VCaP (cell line): ENCODE measurements at regions not wholly inside any gene's neighbourhood (a gene's known extent, or its start where the extent isn't known, plus 50 kb on each side); places are given as distances from the start of the nearest gene placed in this dataset.
A peak's percentile ranks its signal among the peaks of the same experiment; 100 is the strongest.

Source experiments
- H3K27ac ChIP-seq: fragments of 450-650 bp; 2 replicates; pipeline ENCODE4 v1.5.1; 2017
- TF ChIP-seq, protein P1 (sequence below): fragments of 450-650 bp; conservative IDR thresholded peaks from 2 replicates; pipeline ENCODE4 v1.5.1; 2017; ENCODE audit warnings: mild to moderate bottlenecking, moderate library complexity

DNA sequence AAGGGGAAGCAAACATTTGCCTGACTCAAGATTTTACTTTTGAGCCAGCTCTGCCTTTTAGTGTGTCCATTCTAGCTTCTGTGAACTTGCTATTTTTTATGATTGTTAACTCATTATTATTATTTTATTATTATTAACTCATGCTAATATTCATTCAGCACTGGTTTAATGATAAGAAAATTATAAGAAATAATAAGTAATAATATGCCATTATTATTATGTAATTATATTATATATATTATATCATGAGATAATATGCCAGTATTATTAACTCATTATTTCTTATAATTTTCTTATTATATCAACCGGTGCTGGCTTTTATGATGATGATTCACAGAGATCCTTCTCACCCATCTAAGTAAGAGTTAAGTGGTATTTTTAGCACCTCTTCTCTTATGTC, 79.3 kb upstream of the NPVF start:
- TF ChIP-seq, protein P1, sequence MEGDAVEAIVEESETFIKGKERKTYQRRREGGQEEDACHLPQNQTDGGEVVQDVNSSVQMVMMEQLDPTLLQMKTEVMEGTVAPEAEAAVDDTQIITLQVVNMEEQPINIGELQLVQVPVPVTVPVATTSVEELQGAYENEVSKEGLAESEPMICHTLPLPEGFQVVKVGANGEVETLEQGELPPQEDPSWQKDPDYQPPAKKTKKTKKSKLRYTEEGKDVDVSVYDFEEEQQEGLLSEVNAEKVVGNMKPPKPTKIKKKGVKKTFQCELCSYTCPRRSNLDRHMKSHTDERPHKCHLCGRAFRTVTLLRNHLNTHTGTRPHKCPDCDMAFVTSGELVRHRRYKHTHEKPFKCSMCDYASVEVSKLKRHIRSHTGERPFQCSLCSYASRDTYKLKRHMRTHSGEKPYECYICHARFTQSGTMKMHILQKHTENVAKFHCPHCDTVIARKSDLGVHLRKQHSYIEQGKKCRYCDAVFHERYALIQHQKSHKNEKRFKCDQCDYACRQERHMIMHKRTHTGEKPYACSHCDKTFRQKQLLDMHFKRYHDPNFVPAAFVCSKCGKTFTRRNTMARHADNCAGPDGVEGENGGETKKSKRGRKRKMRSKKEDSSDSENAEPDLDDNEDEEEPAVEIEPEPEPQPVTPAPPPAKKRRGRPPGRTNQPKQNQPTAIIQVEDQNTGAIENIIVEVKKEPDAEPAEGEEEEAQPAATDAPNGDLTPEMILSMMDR: no peak
- no peak overlapping the region for H3K27ac ChIP-seq

DNA sequence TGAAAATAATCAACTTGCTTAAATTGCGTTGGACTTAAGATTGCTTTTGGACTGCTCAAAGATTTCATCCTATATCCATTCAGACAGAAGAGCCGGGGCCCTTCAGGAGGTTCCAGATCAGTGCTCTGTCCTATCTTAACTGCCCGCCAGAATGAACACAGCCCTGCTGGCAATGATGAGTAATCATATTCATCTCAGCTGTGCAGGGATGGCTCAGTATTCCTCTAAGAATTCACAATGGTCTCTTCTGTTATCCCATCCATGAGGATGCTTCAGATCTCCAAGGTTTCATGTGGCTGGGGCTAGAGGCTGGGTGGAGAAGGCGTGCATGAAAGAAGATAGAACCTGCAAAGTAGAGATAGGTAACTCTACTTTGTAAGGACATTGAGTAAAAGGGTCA, 80.0 kb upstream of the NPVF start:
- H3K27ac ChIP-seq: no peak overlapping the region
- TF ChIP-seq, protein P1: no peak

DNA sequence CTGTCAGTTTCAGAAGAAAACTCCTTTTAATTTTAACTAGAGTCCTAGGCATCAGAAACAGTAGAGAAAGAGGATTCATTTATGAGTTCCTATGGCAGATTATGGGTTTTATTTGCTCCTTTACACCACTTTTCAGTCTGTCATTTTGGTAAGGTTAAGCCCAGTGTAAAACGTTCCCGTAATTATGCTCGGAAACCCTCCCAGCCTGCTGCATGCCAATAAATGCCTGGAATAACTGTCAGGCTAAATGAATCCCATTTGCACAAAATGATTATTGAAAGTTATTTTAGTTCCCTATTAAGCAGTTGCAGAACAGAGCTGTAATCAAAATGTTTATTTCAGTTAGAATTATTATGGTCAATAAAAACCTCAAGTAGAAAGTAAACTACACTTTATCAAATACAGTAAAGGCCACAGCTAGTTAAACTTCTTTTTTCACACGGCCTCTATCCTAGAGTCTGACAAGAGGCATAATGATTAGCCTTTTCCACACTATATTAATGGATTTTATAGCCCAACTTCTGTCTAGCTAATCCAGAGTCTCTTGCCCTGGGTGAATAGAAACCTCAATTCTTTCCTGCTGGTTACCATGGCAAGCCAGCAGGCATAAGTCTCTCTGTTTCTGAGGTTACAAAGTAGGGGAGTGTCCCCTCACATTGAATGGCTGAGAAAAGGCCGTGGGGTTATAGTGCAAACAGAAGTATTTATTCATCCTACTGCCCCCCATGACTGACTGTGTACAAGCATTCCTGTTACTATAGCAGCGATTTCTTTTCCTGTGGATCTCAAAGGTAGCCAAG, 80.8 kb upstream of the NPVF start:
- TF ChIP-seq, protein P1: no peak

DNA sequence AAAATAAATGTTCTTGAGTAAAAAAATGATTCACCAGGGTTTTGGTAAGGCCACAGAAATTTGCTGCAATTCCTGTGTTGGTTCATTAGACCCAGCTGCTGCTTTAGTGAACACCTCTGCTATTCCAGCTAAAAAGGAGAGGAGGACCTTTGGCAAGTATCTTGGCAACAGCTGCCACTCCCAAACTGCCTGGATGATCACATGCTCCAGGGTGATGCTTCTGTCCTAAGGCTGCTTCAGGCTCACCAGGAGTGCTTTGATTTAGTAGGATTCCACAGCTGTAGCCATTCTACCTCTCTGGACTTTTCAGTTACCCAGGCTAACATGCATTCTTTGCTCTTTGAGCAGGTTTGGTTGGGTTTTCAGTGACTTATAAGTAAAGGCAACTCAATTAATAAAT, 82.6 kb upstream of the NPVF start:
- H3K27ac ChIP-seq: no peak overlapping the region
- TF ChIP-seq, protein P1: no peak

More for the DNA sequence above, 80.8 kb upstream of the NPVF start:
- no peak overlapping the region for H3K27ac ChIP-seq

DNA sequence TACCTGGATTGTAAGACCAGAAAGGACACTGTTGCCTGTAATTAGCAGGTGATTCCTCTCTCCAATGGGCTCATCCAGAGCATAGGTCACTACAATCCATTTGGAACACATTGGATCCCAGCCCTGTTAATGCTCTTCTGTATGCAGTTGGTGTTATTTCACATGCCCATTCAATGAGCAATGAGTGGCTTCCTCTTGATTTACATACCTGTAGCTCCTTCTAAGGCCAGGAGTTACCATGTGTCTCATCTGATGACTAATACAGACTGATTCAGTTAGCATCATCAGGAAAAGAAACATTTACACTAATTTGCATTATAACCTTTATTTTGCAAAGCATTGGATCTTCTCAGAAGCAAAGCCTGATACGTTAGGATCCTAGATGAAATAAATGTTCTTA, 83.1 kb upstream of the NPVF start:
- TF ChIP-seq, protein P1: no peak
- no peak overlapping the region for H3K27ac ChIP-seq

DNA sequence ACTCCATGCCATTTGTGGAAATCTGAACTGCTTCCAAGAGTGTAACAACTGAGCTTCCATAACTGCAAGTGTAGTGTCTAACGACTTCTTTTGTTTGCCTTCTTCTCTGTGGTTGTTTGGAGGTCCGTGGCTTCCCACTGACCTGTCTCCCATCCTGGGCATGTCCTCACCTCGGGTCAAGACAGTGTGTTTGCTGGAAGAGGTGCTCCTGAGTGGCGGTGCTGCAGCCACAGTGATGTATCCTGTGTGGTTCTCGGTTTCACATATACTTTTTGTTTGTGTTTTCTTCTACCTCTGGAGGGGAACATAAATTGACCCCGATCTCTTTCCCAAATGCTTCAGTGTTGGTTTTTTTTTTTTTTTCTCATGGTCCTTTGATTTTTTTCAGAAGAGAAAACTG, 84.7 kb upstream of the NPVF start:
- H3K27ac ChIP-seq: peak overlapping the region; percentile 8; the same call in 1 of the 2 replicates
- TF ChIP-seq, protein P1: no peak

DNA sequence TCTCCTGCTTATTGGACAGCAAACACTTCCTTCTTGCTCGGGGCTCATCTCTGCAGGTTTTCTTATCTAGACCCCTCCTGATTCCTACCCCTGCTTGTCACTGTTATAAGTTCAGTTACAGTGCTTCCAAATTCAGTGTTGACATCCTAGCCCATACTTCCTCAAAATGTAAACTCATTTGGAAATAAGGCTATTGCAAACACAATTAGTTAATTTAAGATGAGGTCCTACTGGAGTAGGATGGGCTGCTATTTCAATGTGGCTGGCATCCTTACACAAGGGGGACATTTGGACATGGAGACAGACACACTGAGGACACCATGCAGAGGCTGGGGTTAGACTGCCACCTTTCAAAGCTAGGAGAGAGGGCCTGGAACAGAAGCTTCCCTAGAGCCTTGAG, 85.2 kb upstream of the NPVF start:
- TF ChIP-seq, protein P1: no peak
- peak overlapping the region; percentile 84 for H3K27ac ChIP-seq
